ENCODE measurements at regions not wholly inside any gene's neighbourhood (a gene's known extent, or its start where the extent isn't known, plus 50 kb on each side); places are given as distances from the start of the nearest gene placed in this dataset.

GRCh38 chr5:133905424-133905823 lies 63.0 kb downstream of the C5orf15 start:
- Mint-ChIP-seq H3K27ac (no peak overlapping the region), H3K4me1 (ENCODE audit: low read depth) (no peaks in the 10 kb centered on the region), H3K4me3 (no peak overlapping the region), H3K36me3 (ENCODE audit: low read depth) (no peaks in the 10 kb centered on the region), H3K9me3 (no peaks in the 10 kb centered on the region), H3K27me3 (ENCODE audit: insufficient read depth) (peaks cover 36% of the 10 kb centered on the region)
- no peak for TF ChIP-seq CTCF (IDR thresholded peaks at IDR 0.05)
- DNase-seq: no peak

- Mint-ChIP-seq H3K27me3 (ENCODE audit: insufficient read depth) (peaks cover 33% of the 10 kb centered on the region), H3K27ac (no peak overlapping the region), H3K4me1 (ENCODE audit: low read depth) (no peaks in the 10 kb centered on the region), H3K4me3 (no peak overlapping the region), H3K36me3 (ENCODE audit: low read depth) (no peaks in the 10 kb centered on the region), H3K9me3 (no peaks in the 10 kb centered on the region)
- no peak for DNase-seq
- TF ChIP-seq CTCF (IDR thresholded peaks at IDR 0.05): no peak
These were observed 63.8 kb downstream of the C5orf15 start for GRCh38 chr5:133904641-133905040.

- Mint-ChIP-seq H3K4me1 (ENCODE audit: low read depth) (no peaks in the 10 kb centered on the region), H3K36me3 (ENCODE audit: low read depth) (no peaks in the 10 kb centered on the region), H3K4me3 (no peak overlapping the region), H3K27ac (no peak overlapping the region), H3K9me3 (no peaks in the 10 kb centered on the region), H3K27me3 (ENCODE audit: insufficient read depth) (peaks cover 40% of the 10 kb centered on the region)
- no peak for TF ChIP-seq CTCF (IDR thresholded peaks at IDR 0.05)
- DNase-seq: no peak
These were observed 65.8 kb downstream of the C5orf15 start for GRCh38 chr5:133902511-133903118.

GRCh38 chr5:133900534-133901270 lies 67.7 kb downstream of the C5orf15 start:
- Mint-ChIP-seq H3K4me3 (no peak overlapping the region), H3K27me3 (ENCODE audit: insufficient read depth) (peaks cover 52% of the 10 kb centered on the region), H3K9me3 (no peaks in the 10 kb centered on the region), H3K36me3 (ENCODE audit: low read depth) (no peaks in the 10 kb centered on the region), H3K27ac (no peak overlapping the region), H3K4me1 (ENCODE audit: low read depth) (no peaks in the 10 kb centered on the region)
- TF ChIP-seq CTCF (IDR thresholded peaks at IDR 0.05): no peak
- DNase-seq: no peak

- H3K4me1 Mint-ChIP-seq (ENCODE audit: low read depth): no peaks in the 10 kb centered on the region
- no peak for DNase-seq
- H3K36me3 Mint-ChIP-seq (ENCODE audit: low read depth): no peaks in the 10 kb centered on the region
- no peak overlapping the region for H3K4me3 Mint-ChIP-seq
- peaks cover 52% of the 10 kb centered on the region for H3K27me3 Mint-ChIP-seq (ENCODE audit: insufficient read depth)
- no peaks in the 10 kb centered on the region for H3K9me3 Mint-ChIP-seq
- TF ChIP-seq CTCF (IDR thresholded peaks at IDR 0.05): no peak
- no peak overlapping the region for H3K27ac Mint-ChIP-seq
These were observed 68.9 kb downstream of the C5orf15 start for GRCh38 chr5:133899506-133899905.
